NCI-H69 (cell line): ENCODE measurements at regions not wholly inside any gene's neighbourhood (a gene's known extent, or its start where the extent isn't known, plus 50 kb on each side); places are given as distances from the start of the nearest gene placed in this dataset.
"Not testable (repeated sequence)": the region's sequence is repeated elsewhere in the genome, so short reads cannot be mapped to it uniquely, and the experiment has no call there.

ENCODE experiments used
- DNase-seq: peaks from one replicate; lab custom pipeline; 2025; lab: John Stamatoyannopoulos, UW

- no peak for DNase-seq
These were observed 742.6 kb downstream of the TMEM121 start for GRCh38 chr14:106269029-106269428.

GRCh38 chr14:106269451-106270204 is 743.2 kb downstream of the TMEM121 start:
- no peak for DNase-seq

- DNase-seq = not testable (repeated sequence)
These were observed 744.2 kb downstream of the TMEM121 start for GRCh38 chr14:106270476-106271121.

- DNase-seq = no peak
These were observed 750.2 kb downstream of the TMEM121 start for GRCh38 chr14:106276326-106277267.

GRCh38 chr14:106277503-106277902 is 751.1 kb downstream of the TMEM121 start:
- peak; percentile 48 for DNase-seq

GRCh38 chr14:106280876-106281275 is 754.5 kb downstream of the TMEM121 start:
- no peak for DNase-seq

GRCh38 chr14:106286697-106287290 is 760.4 kb downstream of the TMEM121 start:
- peak; percentile 56 for DNase-seq

- no peak for DNase-seq
These were observed 761.1 kb downstream of the TMEM121 start for GRCh38 chr14:106287506-106287905.

GRCh38 chr14:106291626-106292025 is 765.2 kb downstream of the TMEM121 start:
- DNase-seq = no peak

GRCh38 chr14:106294324-106294723 is 767.9 kb downstream of the TMEM121 start:
- DNase-seq = no peak

- DNase-seq = not testable (repeated sequence)
These were observed 774.6 kb downstream of the TMEM121 start for GRCh38 chr14:106300951-106301510.

- DNase-seq = not testable (repeated sequence)
These were observed 775.2 kb downstream of the TMEM121 start for GRCh38 chr14:106301609-106302008.

GRCh38 chr14:106302661-106303060 is 776.3 kb downstream of the TMEM121 start:
- no peak for DNase-seq

GRCh38 chr14:106304271-106304670 is 777.9 kb downstream of the TMEM121 start:
- no peak for DNase-seq

- DNase-seq = peak; percentile 76
These were observed 782.5 kb downstream of the TMEM121 start for GRCh38 chr14:106308839-106309389.

GRCh38 chr14:106309423-106309822 is 783.0 kb downstream of the TMEM121 start:
- DNase-seq = no peak

GRCh38 chr14:106315436-106315835 is 789.1 kb downstream of the TMEM121 start:
- DNase-seq = no peak

- DNase-seq = no peak
These were observed 791.2 kb downstream of the TMEM121 start for GRCh38 chr14:106317593-106317992.

- DNase-seq = peak; percentile 36
These were observed 792.3 kb downstream of the TMEM121 start for GRCh38 chr14:106318700-106319099.

- DNase-seq = peak; percentile 29
These were observed 797.6 kb downstream of the TMEM121 start for GRCh38 chr14:106323970-106324369.

- DNase-seq = no peak
These were observed 800.9 kb downstream of the TMEM121 start for GRCh38 chr14:106327234-106327633.
